ENCODE measurements at regions not wholly inside any gene's neighbourhood (a gene's known extent, or its start where the extent isn't known, plus 50 kb on each side); places are given as distances from the start of the nearest gene placed in this dataset.

DNA sequence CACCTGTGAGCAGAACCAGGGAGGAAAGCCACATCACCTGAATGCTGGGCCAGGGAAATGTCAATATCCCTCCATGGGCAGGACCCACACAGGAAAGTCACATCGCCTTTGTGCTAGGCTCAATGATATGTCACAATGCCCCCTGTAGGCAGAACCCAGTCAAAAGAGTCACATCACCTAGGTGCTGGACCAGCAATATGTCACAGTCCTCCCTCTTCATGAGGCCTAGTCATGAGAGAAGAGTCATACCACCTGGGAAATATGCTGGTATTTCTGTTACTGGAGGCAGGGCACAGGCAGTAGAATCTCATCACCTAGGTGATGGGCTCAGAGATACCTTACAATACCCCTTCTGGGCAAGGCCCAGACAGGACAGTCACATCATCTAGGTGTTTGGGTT is 1843.4 kb downstream of the TP53TG3F start:
- H3K9me3 ChIP-seq (ENCODE audit: control insufficient read depth in 4 of 4, insufficient read depth in 3 of 4, low read length in 3 of 4): peaks cover 0 to 38% (median 2%) of the 10 kb centered on the region in 4 donors
- no peak for DNase-seq
- no peak for ATAC-seq (ENCODE audit: insufficient read depth, low FRiP score)
- 43 to 57% methylated on average over 1 of the region's 1 CpG for WGBS, 2 donors
- H3K4me1 ChIP-seq (ENCODE audit: control insufficient read depth in 5 of 5, insufficient read depth in 5 of 5, low read length in 5 of 5): no peaks in the 10 kb centered on the region
- no peaks in the 10 kb centered on the region for H3K36me3 ChIP-seq (ENCODE audit: control insufficient read depth in 4 of 4, insufficient read depth in 4 of 4, low read length in 4 of 4)
- H3K9ac ChIP-seq (ENCODE audit: insufficient read depth in 1 of 2, low read length in 2 of 2): no peak overlapping the region
- H3K4me3 ChIP-seq: no peak overlapping the region
- no peaks in the 10 kb centered on the region for H3K27me3 ChIP-seq (ENCODE audit: control insufficient read depth in 3 of 3, insufficient read depth in 3 of 3, low read length in 2 of 3)
- H3K27ac ChIP-seq (ENCODE audit: low read depth in 1 of 2, low read length in 1 of 2): no peak overlapping the region
- TF ChIP-seq, protein P1, sequence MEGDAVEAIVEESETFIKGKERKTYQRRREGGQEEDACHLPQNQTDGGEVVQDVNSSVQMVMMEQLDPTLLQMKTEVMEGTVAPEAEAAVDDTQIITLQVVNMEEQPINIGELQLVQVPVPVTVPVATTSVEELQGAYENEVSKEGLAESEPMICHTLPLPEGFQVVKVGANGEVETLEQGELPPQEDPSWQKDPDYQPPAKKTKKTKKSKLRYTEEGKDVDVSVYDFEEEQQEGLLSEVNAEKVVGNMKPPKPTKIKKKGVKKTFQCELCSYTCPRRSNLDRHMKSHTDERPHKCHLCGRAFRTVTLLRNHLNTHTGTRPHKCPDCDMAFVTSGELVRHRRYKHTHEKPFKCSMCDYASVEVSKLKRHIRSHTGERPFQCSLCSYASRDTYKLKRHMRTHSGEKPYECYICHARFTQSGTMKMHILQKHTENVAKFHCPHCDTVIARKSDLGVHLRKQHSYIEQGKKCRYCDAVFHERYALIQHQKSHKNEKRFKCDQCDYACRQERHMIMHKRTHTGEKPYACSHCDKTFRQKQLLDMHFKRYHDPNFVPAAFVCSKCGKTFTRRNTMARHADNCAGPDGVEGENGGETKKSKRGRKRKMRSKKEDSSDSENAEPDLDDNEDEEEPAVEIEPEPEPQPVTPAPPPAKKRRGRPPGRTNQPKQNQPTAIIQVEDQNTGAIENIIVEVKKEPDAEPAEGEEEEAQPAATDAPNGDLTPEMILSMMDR (IDR thresholded peaks at IDR 0.05; ENCODE audit: control extremely low read depth, extremely low read depth): no peak

DNA sequence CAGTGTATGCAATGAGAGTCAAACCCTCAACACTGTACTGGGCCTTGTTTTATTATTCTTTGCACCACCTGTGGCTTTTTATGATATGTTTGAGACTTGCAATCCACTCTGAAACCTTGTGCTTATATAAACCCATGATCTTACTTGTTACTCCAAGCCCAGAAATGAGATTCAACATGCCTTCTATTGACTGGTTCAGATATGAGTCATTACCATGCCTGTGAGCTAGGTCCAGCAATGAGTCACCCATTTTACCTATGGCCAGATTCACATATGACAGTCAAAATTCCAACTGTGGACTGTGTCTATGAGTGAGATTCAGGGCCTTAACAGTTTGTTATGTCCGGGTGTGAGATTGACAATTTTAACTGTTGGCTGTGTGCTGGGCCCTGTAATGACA is 1846.1 kb downstream of the TP53TG3F start:
- TF ChIP-seq, protein P1 (IDR thresholded peaks at IDR 0.05; ENCODE audit: control extremely low read depth, extremely low read depth): no peak
- no peaks in the 10 kb centered on the region for H3K27me3 ChIP-seq (ENCODE audit: control insufficient read depth in 3 of 3, insufficient read depth in 3 of 3, low read length in 2 of 3)
- H3K36me3 ChIP-seq (ENCODE audit: control insufficient read depth in 4 of 4, insufficient read depth in 4 of 4, low read length in 4 of 4): no peaks in the 10 kb centered on the region
- no peak overlapping the region for H3K4me3 ChIP-seq
- H3K9ac ChIP-seq (ENCODE audit: insufficient read depth in 1 of 2, low read length in 2 of 2): no peak overlapping the region
- peaks cover 0 to 37% (median 3%) of the 10 kb centered on the region in 4 donors for H3K9me3 ChIP-seq (ENCODE audit: control insufficient read depth in 4 of 4, insufficient read depth in 3 of 4, low read length in 3 of 4)
- no peaks in the 10 kb centered on the region for H3K4me1 ChIP-seq (ENCODE audit: control insufficient read depth in 5 of 5, insufficient read depth in 5 of 5, low read length in 5 of 5)
- H3K27ac ChIP-seq (ENCODE audit: low read depth in 1 of 2, low read length in 1 of 2): no peak overlapping the region
- WGBS, 2 donors: 51 to 64% methylated on average over 1 of the region's 1 CpG
- ATAC-seq (ENCODE audit: insufficient read depth, low FRiP score) (no peak), DNase-seq (no peak)

DNA sequence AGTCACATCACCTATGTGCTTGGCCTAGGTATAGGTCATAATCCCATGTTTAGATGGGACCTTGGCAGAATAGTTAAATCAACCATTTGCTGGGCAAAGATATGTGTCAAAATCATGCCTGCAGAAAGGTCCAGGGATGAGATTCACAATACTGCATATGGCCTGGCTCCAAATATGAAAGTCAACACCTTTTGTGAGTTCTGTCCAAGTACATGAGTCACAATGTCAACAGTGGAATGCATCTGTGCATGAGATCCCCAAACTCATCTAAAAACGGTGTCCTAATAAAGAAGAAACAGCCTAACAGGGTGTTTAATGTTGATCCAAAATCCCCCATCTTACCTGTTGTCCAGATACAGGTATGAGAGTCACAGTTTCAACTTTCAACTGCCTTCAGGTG is 1847.5 kb downstream of the TP53TG3F start:
- Histone ChIP-seq H3K9me3 (ENCODE audit: control insufficient read depth in 4 of 4, insufficient read depth in 3 of 4, low read length in 3 of 4) (peaks cover 0 to 34% (median 8%) of the 10 kb centered on the region in 4 donors), H3K4me1 (ENCODE audit: control insufficient read depth in 5 of 5, insufficient read depth in 5 of 5, low read length in 5 of 5) (no peaks in the 10 kb centered on the region), H3K36me3 (ENCODE audit: control insufficient read depth in 4 of 4, insufficient read depth in 4 of 4, low read length in 4 of 4) (no peaks in the 10 kb centered on the region), H3K4me3 (no peak overlapping the region), H3K27ac (ENCODE audit: low read depth in 1 of 2, low read length in 1 of 2) (no peak overlapping the region), H3K9ac (ENCODE audit: insufficient read depth in 1 of 2, low read length in 2 of 2) (no peak overlapping the region), H3K27me3 (ENCODE audit: control insufficient read depth in 3 of 3, insufficient read depth in 3 of 3, low read length in 2 of 3) (no peaks in the 10 kb centered on the region)
- TF ChIP-seq, protein P1 (IDR thresholded peaks at IDR 0.05; ENCODE audit: control extremely low read depth, extremely low read depth): no peak
- WGBS, 2 donors: 4 to 12% methylated on average over 1 of the region's 1 CpG
- DNase-seq (no peak), ATAC-seq (ENCODE audit: insufficient read depth, low FRiP score) (no peak)

DNA sequence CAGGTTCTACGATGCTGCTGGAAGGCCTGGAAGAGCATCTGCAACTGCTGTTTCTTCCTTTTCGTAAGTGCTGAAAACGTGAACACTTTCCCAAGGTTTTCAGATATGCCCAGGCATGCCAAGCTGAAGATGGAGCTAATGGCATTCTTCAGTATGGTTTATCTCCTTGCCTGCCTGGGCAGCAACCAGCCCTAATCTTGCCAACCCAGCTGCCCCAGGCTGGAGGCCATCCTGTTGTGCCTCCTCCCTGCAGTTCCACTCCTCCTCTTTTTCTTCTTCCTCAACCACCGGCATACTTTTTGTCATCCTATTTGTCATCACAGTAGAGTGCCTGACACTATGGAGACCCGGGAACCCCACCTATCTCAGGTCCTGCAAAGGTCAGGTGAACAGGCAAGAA is 1849.3 kb downstream of the TP53TG3F start:
- Histone ChIP-seq H3K27ac (ENCODE audit: low read depth in 1 of 2, low read length in 1 of 2) (no peak overlapping the region), H3K9ac (ENCODE audit: insufficient read depth in 1 of 2, low read length in 2 of 2) (no peak overlapping the region), H3K9me3 (ENCODE audit: control insufficient read depth in 4 of 4, insufficient read depth in 3 of 4, low read length in 3 of 4) (peaks cover 0 to 35% (median 10%) of the 10 kb centered on the region in 4 donors), H3K4me1 (ENCODE audit: control insufficient read depth in 5 of 5, insufficient read depth in 5 of 5, low read length in 5 of 5) (no peaks in the 10 kb centered on the region), H3K36me3 (ENCODE audit: control insufficient read depth in 4 of 4, insufficient read depth in 4 of 4, low read length in 4 of 4) (no peaks in the 10 kb centered on the region), H3K4me3 (no peak overlapping the region), H3K27me3 (ENCODE audit: control insufficient read depth in 3 of 3, insufficient read depth in 3 of 3, low read length in 2 of 3) (no peaks in the 10 kb centered on the region)
- ATAC-seq (ENCODE audit: insufficient read depth, low FRiP score) (no peak), DNase-seq (no peak)
- WGBS, 2 donors: 68 to 73% methylated on average over 5 of the region's 5 CpGs
- TF ChIP-seq, protein P1 (IDR thresholded peaks at IDR 0.05; ENCODE audit: control extremely low read depth, extremely low read depth): no peak
